Lower leg skin (tissue), 3 donors: ENCODE measurements at regions not wholly inside any gene's neighbourhood (a gene's known extent, or its start where the extent isn't known, plus 50 kb on each side); places are given as distances from the start of the nearest gene placed in this dataset.

Source experiments
- POLR2A ChIP-seq, 2 donors: fragments of 450-650 bp; IDR thresholded peaks; one replicate each; pipeline ENCODE4 v1.6.1; 2016 to 2017; ENCODE audit warnings: antibody characterized with exemption in 2 of 2, mild to moderate bottlenecking in 1 of 2, moderate library complexity in 1 of 2
- TF ChIP-seq, protein P1 (sequence below), 3 donors: fragments of 450-650 bp; IDR thresholded peaks; one replicate each; pipeline ENCODE4 v1.5.1; 2016; ENCODE audit warnings: antibody characterized with exemption in 3 of 3, mild to moderate bottlenecking in 3 of 3, moderate library complexity in 2 of 3

DNA sequence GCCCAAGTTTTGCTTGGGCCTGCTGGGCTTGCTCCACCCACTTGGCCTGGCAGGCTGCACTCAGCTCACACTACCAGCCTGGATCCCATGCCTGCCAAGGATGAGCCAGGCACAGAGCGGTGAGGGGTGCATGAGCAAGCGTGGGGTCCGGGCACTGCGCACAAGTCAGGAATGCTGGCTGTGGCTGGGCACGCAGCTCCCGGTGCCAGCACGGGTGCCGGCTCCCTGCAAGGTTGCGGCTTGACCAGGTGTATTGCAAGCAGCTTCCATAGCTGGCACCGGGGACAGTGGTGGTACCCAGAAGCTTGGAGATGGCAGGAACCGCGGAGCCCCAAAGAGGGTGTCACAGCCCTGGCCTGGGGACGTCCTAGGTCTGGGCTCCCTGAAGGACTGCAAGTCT, 224.4 kb upstream of the NRIP1 start:
- TF ChIP-seq, protein P1, sequence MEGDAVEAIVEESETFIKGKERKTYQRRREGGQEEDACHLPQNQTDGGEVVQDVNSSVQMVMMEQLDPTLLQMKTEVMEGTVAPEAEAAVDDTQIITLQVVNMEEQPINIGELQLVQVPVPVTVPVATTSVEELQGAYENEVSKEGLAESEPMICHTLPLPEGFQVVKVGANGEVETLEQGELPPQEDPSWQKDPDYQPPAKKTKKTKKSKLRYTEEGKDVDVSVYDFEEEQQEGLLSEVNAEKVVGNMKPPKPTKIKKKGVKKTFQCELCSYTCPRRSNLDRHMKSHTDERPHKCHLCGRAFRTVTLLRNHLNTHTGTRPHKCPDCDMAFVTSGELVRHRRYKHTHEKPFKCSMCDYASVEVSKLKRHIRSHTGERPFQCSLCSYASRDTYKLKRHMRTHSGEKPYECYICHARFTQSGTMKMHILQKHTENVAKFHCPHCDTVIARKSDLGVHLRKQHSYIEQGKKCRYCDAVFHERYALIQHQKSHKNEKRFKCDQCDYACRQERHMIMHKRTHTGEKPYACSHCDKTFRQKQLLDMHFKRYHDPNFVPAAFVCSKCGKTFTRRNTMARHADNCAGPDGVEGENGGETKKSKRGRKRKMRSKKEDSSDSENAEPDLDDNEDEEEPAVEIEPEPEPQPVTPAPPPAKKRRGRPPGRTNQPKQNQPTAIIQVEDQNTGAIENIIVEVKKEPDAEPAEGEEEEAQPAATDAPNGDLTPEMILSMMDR (IDR thresholded peaks at IDR 0.05): no peak
- no peak for TF ChIP-seq POLR2A (IDR thresholded peaks at IDR 0.05)
